ENCODE measurements at regions not wholly inside any gene's neighbourhood (a gene's known extent, or its start where the extent isn't known, plus 50 kb on each side); places are given as distances from the start of the nearest gene placed in this dataset.
"Not testable (repeated sequence)": the region's sequence is repeated elsewhere in the genome, so short reads cannot be mapped to it uniquely, and the experiment has no call there.

- no peak for DNase-seq
Observed at GRCh38 chr2:17249249-17249648, 269.0 kb downstream of the RAD51AP2 start.

DNA sequence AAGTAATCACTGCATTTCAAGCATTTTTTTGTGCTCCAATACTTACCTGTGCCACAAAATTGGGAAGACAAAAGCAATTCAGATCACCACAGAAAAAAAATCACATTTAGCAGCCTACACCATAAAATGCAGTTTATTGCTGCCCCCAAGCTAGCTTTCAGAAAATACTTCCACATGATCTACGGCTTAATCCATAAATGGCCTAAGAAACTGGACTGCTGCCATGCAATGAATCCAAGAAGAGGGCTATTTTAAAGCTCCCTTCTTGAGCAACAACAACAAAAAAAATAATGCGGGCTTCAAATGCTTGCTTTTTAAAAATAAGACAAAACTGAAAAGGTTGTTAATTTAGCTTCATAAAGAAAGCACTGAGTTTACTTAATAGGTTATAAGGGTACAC is 272.3 kb downstream of the RAD51AP2 start:
- DNase-seq, result no peak

DNA sequence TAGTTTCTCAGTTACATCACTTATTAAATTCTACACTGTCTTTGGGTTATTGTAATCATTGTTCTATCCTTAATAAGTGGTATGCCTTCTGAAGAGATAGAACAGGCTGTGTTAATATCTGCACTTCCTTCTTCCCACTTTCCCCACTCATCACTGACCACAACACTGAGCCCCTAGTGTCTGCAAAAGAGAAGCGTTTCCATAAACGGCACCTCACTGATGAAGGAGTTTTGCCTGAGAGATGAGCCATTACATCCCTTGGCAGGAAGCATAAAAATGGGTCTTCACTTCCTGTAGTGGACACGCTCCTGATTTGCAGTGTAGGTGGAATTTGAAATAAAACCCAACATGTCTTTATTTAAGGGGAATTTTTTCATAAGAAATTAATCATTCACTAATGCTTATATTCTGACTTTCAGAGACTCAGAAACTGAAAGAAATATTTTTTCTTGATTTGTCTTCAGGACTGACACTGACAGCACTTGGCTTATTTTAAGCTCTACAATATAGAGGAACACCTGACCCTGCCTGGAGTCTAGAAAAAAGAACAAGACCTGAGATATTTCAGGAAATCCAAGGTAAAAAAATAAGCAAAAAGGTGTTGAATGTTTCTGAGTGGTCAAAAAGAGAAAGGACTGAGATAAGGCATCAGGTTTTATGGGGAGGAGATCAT is 275.3 kb downstream of the RAD51AP2 start:
- no peak for DNase-seq

- DNase-seq, result no peak
Observed at GRCh38 chr2:17239550-17239949, 278.7 kb downstream of the RAD51AP2 start.

DNA sequence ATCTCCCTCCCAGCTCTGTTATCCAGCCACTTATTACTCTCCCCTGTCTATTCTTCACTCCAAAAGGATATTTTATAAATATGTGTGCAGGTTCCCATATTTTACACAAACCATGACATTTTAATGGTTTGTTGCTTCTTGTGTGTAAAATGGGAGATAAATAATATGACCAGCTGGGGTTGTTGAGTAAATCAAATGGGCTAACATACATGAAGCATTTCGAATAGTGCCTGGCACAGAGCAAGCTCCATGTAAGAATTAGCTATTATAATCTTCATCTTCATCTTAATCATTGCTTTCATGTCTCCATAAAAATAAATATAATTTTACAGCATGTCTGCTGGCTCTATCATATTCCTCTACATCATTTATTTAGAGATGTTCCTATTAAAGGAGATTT is 283.1 kb downstream of the RAD51AP2 start:
- no peak for DNase-seq

GRCh38 chr2:17232776-17233556 is 285.3 kb downstream of the RAD51AP2 start:
- DNase-seq, result no peak

GRCh38 chr2:17231394-17231965 is 286.8 kb downstream of the RAD51AP2 start:
- no peak for DNase-seq

DNA sequence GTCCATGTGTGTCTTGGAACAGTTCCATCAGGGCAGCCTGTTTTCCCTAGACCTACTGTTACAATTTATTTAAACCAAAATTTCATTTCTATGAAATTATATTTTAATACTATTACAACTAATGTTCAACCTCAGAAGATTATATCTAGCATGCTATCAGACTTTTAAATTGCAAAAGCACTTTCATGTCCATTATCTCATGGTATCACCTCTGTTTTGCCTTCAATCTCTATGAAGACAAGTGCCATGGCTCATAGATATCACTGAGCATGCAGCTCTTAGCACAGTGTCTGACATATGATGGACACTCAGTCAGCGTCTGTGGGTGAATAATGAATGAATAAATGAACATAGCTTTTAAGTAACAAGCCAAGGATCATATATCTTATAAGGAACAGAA is 288.8 kb downstream of the RAD51AP2 start:
- no peak for DNase-seq

GRCh38 chr2:17228461-17228860 is 289.8 kb downstream of the RAD51AP2 start:
- no peak for DNase-seq

DNA sequence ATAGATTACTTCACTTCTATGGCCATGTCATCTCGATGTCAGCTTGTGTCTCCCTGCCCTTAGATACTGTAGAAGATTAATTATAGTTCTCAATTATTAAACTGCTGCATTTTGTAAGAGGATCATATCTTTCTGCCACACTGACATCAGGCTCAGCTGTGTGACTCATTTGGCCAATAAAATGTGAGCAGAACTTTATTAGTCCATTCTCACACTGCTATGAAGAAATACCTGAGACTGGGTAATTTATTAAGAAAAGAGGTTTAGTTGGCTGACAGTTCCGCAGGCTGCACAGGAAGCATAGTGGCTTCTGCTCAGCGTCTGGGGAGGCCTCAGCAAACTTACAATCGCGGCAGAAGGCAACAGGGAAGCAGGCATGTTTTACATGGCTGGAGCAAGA is 290.4 kb downstream of the RAD51AP2 start:
- DNase-seq, result no peak

DNA sequence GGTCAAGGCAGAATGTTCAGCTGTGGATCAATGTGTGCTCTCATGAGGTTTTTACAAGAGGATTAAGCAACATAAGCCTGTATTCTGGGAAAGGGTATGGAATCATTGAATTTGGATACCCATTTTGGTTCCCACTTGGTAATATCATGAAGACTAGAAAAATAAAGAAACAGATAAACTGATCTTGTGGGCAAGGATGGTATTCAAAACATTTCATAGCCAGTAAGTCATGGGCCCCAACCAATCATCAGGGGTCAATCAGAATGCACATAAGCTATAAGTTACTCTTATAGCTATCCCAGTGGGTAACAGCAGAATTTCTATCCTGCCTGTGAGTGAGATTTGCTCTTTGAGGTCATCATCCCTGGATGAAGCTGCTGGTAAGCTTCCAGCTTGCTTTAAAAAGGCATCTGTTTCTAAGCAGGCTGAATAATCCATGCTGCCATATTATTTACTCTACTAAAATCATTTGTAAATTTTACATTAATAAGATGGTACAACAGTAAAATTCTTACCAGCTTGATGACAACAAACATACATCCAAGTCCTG is 291.2 kb downstream of the RAD51AP2 start:
- DNase-seq, result no peak

DNA sequence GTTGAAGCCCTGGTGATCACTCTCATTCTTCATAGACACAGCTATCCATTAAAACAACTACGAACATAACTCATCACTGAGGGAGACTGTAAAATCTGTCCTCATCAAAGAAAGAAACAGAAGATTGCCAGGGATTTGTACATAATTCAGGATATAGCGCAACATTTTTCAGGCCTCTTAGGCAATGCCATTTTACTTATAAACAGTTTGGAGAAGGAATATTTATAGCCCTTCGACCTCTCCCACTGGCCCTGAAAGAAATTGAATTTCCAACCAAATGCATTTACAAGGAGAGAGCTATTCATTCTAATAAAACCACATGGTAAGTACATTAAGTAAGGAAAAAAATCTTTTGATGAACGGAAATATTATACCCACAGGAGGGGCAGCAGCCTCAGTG is 295.0 kb downstream of the RAD51AP2 start:
- no peak for DNase-seq

DNA sequence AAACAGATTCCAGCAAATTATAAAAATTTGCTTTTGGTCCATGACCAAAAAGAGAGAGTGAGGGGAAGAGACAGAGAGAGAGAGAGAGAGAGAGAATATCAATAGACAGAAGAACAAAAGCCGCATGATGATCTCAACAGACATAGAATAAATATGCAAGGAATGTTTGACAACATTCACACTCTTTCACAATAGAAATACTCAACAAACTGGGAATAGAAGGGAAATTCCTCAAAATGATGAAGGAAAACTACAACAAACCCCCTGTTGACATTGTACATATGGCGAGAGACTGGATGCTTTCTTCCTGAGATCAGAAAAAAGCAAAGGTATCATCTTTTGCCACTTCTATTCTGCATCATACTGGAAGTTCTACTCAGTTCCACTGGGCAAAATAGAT is 309.7 kb downstream of the RAD51AP2 start:
- no peak for DNase-seq

GRCh38 chr2:17206771-17207170 is 311.5 kb downstream of the RAD51AP2 start:
- no peak for DNase-seq

DNA sequence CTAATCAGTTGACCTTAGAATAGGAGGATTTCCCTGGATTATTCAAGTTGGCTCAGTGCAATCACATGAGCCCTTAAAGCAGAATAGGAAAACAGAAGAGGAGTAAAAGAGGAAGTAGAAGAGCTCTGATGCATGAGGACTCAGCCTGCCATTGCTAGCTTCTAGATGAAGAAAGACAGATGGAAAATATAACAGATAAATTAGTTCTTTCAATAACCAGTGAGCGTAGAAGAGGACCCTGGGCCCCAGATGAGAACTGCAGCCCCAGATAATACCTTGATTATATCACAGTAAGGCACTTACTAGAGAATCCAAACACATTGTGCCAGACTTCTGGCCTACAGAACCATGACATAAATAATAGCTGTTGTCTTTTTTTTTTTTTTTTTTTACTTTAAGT is 314.0 kb downstream of the RAD51AP2 start:
- DNase-seq, result not testable (repeated sequence)

DNA sequence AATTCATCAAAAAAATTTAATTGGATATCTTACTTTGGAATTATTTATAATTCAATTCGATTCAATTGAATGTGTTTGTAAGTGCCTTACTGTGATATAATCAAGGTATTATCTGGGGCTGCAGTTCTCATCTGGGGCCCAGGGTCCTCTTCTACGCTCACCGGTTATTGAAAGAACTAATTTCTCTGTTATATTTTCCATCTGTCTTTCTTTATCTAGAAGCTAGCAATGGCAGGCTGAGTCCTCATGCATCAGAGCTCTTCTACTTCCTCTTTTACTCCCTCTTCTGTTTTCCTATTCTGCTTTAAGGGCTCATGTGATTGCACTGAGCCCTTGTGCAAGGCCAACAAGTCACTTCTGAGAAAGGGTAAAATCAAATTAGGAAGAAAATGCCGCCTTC is 315.6 kb downstream of the RAD51AP2 start:
- DNase-seq, result not testable (repeated sequence)

DNA sequence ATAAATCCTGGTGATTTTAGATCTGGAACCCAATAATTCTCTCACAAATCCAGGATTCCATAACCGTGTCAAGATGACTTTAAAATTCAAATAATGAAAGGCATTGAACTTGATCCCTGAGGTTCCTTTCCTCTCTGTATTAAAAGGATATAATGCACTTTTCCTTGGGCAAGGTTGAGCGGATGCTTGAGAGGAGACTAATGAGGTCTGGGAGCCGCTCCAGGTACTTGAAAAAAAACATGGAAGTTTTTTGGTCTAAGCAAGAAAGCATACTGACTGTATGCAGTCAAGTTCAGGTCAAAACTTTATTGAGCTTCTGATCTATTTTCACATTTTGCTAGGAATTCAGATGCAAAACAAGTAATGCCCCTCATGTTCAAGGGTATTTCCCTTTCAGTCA is 318.5 kb downstream of the RAD51AP2 start:
- DNase-seq, result no peak

GRCh38 chr2:17196380-17196779 is 321.9 kb downstream of the RAD51AP2 start:
- DNase-seq, result no peak

GRCh38 chr2:17195016-17195415 is 323.2 kb downstream of the RAD51AP2 start:
- DNase-seq, result no peak

- DNase-seq, result no peak
Observed at GRCh38 chr2:17194083-17194482, 324.2 kb downstream of the RAD51AP2 start.

DNA sequence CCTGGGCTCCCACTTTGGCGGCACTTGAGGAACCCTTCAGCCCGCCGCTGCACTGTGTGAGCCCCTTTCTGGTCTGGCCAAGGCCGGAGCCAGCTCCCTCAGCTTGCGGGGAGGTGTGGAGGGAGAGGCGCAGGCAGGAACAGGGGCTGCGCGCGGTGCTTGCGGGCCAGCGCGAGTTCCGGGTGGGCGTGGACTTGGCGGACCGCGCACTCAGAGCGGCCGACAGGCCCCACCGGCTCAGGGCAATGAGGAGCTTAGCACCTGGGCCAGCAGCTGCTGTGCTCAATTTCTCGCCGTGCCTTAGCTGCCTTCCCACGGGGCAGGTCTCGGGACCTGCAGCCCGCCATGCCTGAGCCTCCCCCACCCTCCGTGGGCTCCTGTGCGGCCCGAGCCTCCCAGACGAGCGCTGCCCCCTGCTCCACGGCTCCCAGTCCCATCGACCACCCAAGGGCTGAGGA is 324.8 kb downstream of the RAD51AP2 start:
- not testable (repeated sequence) for DNase-seq

- DNase-seq, result no peak
Observed at GRCh38 chr2:17191223-17191622, 327.0 kb downstream of the RAD51AP2 start.

- DNase-seq, result no peak
Observed at GRCh38 chr2:17190527-17190926, 327.7 kb downstream of the RAD51AP2 start.

DNA sequence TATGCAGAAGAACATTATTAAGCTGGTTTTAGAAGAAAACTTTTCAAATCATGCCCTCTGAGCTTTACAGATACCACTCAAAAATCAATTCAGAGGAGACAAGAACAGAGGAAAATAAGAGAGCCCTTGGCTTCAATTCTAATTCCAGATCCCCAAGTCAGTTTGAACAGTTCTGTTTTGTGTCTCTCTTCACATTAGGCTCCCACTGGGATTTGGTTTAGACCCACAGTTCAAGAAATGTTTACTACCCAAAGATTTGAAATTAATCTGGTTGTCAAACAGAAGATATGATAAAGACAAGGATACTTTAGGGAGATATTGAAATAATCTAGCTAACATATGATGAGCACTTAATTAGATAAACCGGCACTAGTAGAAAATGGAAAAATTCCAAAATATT is 329.5 kb downstream of the RAD51AP2 start:
- no peak for DNase-seq

Data from CD4-positive, alpha-beta T cell treated with Interferon gamma for 1 hour (primary cell).